NCI-H146 (cell line): ENCODE measurements at regions not wholly inside any gene's neighbourhood (a gene's known extent, or its start where the extent isn't known, plus 50 kb on each side); places are given as distances from the start of the nearest gene placed in this dataset.

Source experiments
- DNase-seq: peaks from one replicate; lab custom pipeline; 2025; lab: John Stamatoyannopoulos, UW

GRCh38 chr18:78364388-78364960 lies 615.1 kb upstream of the SALL3 start:
- no peak for DNase-seq

DNA sequence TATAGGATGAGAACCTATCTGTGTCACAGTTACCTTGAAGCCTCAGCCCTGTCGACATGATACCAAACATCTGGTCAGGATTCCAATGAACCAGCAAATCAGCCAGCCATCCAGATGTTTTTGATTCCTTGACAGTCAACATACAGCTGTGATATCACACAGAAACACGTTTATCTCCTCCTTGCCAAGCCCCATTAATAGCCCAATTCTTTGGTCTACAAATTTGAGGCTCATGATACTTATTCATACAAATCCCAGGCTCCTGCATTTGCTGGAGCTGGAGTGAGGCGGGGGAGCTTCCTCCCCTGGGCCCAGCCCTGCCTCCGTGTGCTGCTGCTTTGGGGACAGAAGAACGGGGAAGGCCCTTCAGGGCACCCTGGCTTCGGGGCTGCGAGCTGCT lies 611.6 kb upstream of the SALL3 start:
- DNase-seq, result no peak

- DNase-seq, result no peak
Observed at GRCh38 chr18:78368726-78369125, 610.9 kb upstream of the SALL3 start.

DNA sequence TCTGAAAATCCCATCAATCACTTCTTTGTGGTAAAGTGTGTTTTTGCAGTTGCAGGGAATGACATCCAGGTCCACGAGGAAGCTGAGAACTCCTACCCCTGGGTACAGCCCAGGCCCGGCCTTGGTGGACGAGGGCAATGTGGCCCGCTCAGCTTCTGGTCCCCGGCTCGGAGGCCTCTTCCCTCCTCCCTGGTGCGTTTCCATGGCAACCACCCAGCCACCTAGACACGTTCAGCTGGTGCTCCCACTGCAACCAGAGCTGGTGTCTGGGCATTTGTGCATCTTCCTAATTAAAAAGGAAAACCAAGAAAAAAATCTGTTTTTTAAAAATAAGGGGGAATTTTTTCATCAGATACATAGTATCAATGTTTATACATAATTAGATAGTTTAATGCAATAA lies 603.6 kb upstream of the SALL3 start:
- peak; percentile 33 for DNase-seq

DNA sequence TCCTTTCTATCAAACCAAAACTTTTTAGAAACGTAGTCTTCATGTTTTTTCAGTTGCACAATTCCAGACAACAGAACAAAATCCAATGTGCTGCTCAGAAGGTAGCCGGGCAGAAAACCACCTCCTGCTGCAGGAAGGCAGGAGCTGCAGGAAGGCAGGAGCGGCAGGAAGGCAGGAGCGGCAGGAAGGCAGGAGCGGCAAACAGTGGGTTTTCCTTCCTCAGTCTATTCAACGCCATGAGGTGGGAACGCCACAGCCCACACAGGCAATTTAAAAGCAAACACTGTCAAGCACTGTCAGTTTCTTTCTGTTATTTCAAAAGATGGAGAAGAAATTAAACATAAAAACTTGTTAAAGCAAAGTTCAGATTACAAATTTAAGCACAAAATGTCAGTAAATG lies 601.2 kb upstream of the SALL3 start:
- no peak for DNase-seq

DNA sequence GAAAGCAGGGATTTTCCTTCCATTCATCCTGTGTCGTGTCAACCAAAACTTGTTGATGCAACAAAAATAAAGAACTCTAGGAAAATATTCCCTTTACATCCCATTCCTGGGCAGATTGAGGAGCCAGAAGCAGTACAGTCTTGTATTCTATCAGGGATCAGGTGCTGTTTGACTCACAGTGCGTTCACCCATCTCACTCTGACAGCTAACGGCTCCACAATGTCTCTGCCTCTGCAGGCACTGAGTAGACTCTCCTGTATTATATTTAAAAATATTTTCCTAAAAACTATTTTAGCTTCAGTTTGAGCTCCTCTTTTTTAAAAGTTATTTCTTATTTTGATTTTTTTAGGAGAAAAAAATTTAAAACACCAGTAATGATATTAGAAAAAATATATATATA lies 600.6 kb upstream of the SALL3 start:
- no peak for DNase-seq

- DNase-seq, result no peak
Observed at GRCh38 chr18:78390348-78390951, 589.2 kb upstream of the SALL3 start.

- DNase-seq, result no peak
Observed at GRCh38 chr18:78390952-78391348, 588.7 kb upstream of the SALL3 start.

- DNase-seq, result no peak
Observed at GRCh38 chr18:78393086-78393862, 586.3 kb upstream of the SALL3 start.

- no peak for DNase-seq
Observed at GRCh38 chr18:78396077-78396476, 583.5 kb upstream of the SALL3 start.

GRCh38 chr18:78396756-78397155 lies 582.9 kb upstream of the SALL3 start:
- DNase-seq, result no peak

DNA sequence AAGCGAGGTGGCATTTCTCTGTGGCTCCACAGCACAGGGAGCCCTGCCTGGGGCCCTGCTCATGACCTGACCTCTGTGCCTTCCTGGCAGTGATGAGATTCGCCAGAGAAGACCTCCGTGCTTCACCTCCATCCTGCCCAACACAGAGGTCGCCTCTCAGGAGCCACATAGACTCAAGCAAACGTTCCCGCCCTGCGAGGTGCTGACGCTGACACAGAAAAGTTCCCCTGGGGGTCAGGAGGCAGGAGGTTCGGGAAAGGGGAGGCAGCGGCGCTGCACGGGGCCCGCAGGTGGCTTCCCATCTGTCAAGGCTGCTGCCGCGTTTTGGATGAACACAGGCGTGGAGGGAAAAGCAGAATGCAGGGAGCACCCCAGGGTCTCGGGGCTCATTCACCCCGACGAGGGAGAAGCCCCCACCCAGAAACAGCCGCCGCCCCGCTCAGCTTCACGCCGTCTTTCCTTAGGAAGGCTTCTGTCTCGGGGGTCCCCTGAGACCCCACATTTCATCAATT lies 579.6 kb upstream of the SALL3 start:
- no peak for DNase-seq

- no peak for DNase-seq
Observed at GRCh38 chr18:78402440-78402839, 577.2 kb upstream of the SALL3 start.

- DNase-seq, result no peak
Observed at GRCh38 chr18:78402966-78403365, 576.7 kb upstream of the SALL3 start.

GRCh38 chr18:78403371-78403770 lies 576.2 kb upstream of the SALL3 start:
- no peak for DNase-seq

DNA sequence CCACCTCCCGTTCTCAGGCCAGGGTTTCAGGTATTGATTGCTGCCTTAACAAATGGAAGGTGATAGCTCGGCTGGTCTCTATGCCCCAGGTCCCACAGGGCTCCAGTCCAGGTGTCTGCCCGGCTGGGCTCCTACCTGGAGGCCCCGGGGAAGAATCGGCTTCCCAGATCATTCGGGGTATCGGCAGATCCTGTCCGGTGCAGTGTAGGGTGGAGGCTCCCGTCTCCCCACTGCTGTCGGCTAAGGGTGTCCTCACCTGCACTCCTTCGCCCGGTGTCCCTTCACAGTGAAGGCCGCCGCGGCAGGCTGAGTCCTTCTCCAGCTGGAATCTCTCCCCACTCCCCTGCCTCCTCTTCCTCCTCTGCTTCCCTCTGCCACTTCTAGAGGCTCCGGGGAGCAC lies 573.9 kb upstream of the SALL3 start:
- DNase-seq, result no peak

DNA sequence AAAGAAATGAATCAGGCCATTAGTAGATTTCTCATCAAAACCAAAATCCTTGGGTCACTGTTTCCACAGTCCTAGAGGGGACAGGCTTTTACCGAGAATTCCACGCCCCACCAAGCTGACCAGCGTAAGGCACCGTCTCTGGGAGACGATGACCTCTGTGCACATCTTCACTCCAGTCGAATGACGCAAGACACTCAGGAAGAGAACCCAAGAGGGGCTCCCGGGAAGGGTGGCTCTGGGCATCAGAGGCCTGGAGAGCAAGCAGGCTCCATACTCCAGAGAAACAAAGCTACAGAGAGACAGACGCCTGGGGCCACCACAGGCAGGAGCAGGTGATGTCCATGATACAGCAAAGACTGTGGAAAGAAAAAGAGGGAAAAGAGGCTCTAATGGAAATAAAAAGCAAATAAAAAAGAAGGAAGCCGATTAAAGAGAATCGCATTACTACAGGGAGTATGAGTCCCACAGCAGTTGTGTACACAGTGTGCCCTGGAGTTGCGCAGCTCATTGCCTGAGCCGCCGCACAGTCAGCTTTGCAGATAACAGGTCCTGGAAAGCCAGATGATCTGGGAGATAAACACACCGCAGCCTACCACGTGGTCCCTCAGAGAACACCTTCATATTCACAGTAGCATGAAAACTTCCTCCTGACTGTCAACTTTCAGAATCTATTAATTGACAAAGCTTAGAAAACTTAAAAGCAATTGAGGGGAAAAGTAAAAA lies 572.7 kb upstream of the SALL3 start:
- no peak for DNase-seq

DNA sequence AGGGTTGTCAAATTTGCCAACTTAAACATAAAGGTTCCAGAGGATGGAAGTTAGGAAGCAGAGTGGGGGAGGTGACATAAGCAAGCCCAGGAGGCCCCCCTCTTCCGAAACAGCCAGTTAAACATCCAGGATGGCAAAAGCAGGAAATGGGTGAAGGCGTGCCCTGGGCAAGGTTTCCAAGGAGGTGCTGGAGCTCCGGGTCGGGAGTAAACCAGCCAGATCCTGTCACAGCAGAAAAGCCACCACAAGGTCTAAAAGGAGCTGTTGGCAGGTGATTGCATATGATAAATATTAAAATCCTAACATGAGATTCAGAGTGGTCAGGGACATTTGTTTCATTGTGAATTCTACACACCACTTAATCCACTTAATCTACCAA lies 572.2 kb upstream of the SALL3 start:
- DNase-seq, result no peak

GRCh38 chr18:78408623-78409022 lies 571.0 kb upstream of the SALL3 start:
- DNase-seq, result no peak

DNA sequence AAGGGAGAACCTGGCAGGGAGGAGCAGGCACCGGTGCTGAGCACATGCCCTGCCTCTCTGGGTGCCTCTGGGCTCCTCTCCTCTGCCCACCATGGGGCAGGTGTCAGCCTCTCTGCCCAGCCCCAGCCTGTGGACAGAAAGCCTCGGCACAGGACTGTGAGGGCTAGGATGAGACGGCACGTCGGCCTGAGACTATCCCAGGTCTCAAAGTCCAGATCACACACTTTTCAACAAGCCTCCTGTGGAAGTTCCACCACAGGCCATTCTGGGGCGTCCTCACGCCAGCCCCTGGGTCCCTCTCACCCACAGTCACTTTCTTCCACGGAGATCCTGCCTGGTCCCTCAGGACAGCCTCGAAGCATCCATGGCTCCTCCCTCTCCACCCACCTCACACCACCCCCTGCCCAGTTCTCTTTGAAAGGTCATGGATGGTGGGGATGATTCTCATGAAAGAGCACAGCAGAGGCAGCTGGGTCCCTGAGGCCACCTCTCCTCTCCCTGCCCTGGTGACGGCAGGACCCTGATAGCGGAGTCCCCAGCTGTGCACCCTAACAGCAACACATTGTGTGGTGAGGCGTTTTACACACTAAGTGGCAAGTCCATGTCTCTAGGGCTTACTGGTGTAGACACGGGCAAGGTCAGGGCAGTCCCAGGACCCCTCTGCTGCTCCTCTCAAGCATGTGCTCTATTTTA lies 569.4 kb upstream of the SALL3 start:
- DNase-seq, result no peak

DNA sequence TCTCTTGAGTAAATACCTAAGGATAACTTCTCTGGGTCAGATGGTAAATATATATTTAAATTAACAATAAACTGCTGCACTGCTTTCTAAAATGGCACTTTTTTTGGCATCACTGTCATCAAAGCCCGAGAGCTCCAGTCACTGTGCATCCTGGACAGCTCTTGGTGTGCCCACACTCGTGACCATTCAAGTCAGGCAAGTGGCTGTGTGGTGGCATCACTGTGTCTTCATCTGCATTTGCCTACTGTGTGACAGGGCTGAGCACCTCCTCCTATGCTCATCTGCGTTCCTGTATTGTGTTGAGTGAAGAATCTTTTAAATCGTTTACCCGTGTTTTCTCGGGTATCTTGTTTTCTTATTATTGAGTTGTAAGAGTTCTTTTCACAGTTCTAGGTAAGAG lies 568.1 kb upstream of the SALL3 start:
- DNase-seq, result no peak

DNA sequence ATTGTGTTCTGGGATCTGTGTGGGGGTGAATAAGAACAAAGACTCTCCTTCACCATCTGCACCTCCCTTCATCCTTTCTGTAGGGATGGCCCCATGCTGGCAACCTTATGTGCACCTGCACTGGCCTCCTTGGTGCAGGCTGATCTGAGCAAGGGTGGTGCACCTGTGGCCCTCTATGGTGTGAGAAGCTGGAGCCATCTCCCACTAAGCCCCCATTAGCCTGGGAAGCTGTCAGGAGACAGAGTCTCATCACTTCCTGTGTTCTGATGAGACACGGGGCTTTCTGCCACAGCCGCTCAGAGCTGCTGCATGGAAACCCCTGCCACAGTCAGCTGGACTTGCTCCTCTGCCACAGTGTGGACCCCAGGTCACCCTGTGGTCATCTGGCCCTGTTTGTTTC lies 565.3 kb upstream of the SALL3 start:
- DNase-seq, result no peak
